GM19395 (cell line): ENCODE measurements at regions not wholly inside any gene's neighbourhood (a gene's known extent, or its start where the extent isn't known, plus 50 kb on each side); places are given as distances from the start of the nearest gene placed in this dataset.
"Not testable (repeated sequence)": the region's sequence is repeated elsewhere in the genome, so short reads cannot be mapped to it uniquely, and the experiment has no call there.

Source experiments
- ATAC-seq: cut with Tn5 transposase; IDR thresholded peaks from one replicate; pipeline ENCODE4 v1.9.1; 2021; ENCODE audit warnings: mild to moderate bottlenecking, moderate library complexity; ENCODE audit not compliant: unreplicated experiment

DNA sequence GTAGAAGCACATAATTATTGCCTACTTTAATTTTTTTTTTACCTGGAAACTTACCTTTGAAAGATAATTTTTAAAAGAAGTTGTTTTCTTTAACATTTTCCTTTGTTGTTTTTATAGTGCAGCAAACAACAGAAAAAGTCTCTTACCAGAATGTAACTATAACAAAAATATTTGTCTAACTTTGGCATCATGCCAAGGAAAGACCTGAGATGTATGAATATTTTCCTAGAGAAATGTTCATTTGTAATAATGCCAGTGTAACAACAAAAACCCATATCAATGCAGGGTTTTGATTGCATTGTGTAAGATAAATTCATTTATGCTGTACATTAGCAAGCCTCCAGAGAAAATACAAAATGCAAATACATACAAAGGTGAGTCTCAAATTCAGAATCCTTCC, 775.7 kb downstream of the SI start:
- no peak for ATAC-seq

DNA sequence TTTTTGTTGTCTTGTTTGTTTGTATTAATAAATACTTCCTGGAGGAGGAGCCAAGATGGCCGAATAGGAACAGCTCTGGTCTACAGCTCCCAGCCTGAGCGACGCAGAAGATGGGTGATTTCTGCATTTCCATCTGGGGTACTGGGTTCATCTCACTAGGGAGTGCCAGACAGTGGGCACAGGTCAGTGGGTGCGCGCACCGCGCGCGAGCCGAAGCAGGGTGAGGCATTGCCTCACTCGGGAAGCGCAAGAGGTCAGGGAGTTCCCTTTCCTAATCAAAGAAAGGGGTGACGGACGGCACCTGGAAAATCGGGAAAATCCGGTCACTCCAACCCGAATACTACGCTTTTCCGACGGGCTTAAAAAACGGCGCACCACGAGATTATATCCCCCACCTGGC, 786.8 kb downstream of the SI start:
- not testable (repeated sequence) for ATAC-seq

DNA sequence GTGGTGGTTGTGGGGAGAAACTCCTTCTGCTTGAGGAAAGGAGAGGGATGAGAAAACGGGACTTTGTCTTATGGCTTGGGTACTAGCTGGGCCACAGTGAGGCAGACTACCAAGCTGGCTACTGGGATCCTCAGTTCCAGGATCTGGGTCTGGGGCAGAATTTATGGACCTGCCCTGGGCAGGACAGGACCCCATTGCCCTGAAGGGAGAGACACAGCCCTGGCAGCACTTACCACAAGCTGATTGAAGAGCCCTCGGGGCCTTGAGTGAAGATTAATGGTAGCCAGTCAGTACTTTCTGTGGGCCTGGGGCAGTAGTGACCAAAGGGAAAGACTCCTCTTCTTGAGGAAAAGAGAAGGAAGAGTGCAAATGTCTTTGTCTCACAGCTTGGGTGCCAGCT, 799.7 kb downstream of the SI start:
- no peak for ATAC-seq

- no peak for ATAC-seq
Measured at GRCh38 chr3:164267053-164267452, 811.2 kb downstream of the SI start.

- no peak for ATAC-seq
Measured at GRCh38 chr3:164250923-164251322, 827.4 kb downstream of the SI start.

GRCh38 chr3:164236851-164237250, 841.4 kb downstream of the SI start:
- ATAC-seq = no peak

DNA sequence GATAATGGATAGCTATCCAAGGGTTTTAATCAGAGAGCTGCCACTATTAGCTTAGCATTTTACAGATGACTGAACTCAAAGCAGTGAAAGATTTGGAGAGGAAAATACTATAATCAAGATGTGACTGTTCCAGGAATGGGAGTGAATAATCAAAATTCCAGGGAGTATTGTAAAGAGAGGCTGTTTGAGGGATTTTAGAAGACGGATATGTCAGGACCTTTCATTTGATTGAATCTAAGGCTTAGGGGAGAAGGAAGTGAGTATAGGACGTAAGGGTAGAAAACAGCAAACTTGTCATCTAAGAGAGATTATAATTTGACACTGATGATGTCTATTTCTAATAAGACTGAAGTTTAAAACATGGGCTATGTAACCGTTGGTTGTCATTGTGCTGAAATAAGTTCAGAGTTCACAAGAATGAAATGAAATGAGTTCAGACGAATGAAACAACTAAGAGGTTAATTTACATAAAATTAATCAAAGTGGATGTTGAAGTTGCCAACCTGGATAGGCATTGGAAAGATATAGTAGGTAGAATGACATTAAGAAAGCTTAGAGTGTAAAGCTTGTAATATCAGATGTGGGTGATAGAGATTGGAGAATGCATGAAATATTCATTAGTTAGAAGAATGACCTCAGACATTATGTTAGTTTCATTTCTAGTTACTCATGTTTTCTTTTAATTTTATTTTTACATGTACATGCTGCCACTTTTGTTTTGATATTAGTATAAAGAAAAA, 842.8 kb downstream of the SI start:
- ATAC-seq = no peak

- ATAC-seq = no peak
Measured at GRCh38 chr3:164233951-164234350, 844.3 kb downstream of the SI start.

- ATAC-seq = no peak
Measured at GRCh38 chr3:164231718-164232117, 846.6 kb downstream of the SI start.

DNA sequence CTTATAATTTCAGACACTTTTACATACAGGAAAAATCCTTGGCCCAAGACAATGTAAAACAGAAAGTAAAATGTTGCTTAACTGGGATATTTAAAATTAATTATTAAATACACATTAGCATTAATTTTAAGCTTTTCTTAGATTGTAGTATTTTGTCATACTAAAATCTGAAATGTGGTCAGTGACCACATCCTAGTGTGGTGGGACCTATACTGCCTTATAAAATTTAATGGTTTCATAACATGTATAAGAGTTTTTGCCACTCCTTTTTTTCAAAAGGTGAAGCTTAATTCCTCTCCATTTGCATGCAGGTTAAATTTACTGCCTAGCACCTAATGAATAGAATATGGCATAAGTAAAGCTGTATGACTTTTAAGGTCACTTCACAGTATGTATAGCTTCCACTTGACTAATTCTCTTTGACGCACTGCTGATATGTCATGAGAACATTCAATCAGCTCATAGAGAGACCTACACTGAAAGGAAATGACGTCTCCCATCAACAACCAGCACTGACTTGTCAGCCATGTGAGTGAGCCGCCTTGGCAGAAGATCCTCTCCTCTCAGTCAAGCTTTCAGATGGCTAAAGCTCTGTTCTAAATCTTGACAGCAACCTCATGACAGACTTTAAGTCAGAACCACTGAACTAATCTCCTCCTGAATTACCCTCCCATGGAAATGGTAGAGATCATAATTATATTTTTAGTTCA, 847.8 kb downstream of the SI start:
- ATAC-seq = no peak

DNA sequence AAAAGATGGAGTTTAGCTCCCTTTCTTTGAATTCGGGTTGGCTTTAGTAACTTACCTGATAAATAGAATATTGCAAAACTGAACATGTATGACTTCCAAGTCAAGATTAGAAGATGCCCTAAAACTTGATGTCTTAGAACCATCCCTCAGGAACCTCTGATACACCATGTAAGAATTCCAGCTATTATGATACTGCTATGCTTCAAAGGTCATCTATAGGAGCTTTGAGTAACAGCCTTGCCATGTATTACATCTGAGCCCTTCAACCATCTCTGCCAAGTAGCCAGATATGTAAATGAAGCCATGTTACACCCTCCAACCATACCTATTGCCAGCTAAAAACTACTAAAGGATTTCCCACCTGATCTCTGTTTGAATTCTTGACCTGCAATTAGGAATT, 854.2 kb downstream of the SI start:
- no peak for ATAC-seq

DNA sequence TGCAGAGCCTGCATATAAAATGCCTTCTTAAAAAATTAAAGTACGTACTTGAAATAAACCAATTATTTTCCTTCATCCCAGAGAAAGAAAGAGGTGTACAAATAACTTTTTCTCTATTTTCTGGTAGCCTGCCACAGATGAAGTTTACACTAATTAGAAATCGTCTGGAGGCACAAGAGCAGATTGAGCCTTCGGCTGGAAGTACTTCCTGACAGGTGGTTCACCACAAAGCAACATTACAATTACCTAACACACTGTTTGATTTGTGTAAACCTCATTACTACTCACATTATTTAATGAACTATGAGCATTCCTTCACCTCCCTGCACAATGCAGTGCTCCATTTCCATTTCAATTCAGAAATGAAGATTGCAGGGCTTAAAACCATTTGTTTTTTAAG, 856.1 kb downstream of the SI start:
- ATAC-seq = no peak

DNA sequence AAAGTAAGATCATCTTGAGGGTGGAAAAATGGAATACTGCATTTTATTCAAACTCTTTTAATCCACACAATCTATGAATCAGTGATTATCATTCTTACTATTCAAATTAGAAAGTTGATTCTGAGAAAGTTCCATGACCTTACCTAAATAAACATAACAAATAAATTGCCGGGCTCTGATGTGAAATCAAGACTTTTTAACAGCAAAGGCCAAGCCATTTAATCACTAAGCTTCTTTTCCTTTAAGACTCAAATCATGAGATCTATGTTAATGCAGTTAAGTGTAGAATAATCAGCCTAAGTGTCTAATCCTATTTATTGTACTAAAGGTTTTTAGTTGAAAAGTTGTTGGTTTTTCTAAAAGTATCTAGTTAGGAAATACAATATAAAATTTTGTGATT, 857.0 kb downstream of the SI start:
- no peak for ATAC-seq

- no peak for ATAC-seq
Measured at GRCh38 chr3:164209363-164209762, 868.9 kb downstream of the SI start.

DNA sequence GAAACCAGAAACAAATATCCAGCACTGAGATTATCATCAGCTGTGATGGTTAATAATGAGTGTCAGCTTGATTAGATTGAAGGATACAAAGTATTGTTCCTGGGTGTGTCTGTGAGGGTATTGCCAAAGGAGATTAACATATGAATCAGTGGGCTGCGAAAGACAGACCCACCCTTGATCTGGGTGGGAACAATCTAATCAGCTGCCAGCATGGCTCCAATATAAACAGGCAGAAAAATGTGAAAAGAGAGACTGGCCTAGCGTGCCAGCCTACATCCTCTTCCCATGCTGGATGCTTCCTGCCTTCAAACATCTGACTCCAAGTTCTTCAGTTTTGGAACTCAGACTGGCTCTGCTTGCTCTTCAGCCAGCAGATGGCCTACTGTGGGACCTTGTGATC, 869.5 kb downstream of the SI start:
- ATAC-seq = no peak

DNA sequence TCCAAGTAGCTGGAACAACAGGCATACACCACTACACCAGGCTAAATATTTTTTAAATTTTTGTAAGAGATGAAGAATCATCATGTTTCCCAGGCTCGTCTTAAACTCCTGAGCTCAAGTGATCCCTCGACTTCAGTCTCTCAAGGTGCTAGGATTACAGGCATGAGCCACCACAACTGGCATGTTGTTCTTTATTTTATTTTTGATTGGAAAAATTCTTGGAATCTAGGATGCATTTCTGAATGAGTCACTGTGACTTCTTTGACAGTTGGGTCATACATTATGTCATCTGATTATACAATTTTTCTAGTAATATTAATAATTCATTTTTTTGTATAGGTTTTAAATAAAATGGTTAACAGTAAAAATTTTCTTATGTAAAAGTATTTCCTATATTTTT, 870.2 kb downstream of the SI start:
- ATAC-seq = no peak

DNA sequence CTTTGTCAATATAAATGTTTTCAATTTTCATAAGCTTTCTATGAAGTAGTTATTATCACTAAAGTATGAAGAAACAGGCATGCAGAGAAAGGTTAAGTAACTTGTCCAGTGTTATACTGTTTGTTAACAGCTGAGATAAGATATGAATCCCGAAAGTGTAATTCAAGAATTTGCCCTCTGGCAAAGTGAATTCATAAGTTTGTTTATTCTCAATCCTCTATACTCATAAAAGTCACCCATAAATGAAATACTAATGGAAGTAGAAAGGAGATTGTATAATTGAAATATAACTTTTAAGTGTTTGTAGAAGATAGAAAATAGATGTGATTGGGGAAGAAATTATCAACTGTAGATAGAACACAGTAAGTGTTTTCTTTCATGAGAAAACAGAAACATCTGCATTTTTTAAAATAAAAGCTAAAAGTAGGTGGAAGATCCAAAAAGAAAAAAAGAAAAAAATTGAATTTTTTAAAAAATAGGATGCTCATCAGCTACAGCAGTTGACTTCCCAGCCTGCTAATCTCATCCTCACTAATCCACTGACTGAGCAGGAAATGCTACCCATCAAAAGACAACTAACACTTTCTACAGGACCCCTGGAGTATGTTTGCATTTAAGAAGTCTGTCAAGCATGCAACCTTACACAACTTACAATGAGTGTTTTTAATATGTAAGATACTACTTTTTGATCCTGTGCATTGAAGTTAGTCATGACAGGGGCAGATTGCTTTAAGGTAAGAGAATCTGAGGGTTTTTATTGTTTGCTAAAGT, 878.1 kb downstream of the SI start:
- ATAC-seq = no peak

- ATAC-seq = no peak
Measured at GRCh38 chr3:164196477-164196876, 881.8 kb downstream of the SI start.

DNA sequence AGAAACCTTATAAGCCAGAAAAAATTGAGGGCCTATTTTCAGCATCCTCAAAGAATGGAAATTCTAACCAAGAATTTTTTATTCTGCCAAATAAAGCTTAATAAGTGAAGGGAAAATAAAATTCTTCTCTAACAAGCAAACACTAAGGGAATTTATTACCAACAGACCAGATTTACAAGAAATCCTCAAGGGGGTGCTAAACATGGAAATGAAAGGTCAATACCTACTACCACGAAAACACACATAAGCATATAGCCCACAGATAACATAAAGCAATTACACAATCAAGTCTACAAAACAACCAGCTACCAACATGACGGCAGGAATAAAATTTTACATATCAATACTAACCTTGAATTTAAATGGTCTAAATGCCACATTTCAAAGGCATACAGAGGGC, 883.5 kb downstream of the SI start:
- ATAC-seq = no peak

GRCh38 chr3:164192974-164193373, 885.3 kb downstream of the SI start:
- ATAC-seq = no peak

DNA sequence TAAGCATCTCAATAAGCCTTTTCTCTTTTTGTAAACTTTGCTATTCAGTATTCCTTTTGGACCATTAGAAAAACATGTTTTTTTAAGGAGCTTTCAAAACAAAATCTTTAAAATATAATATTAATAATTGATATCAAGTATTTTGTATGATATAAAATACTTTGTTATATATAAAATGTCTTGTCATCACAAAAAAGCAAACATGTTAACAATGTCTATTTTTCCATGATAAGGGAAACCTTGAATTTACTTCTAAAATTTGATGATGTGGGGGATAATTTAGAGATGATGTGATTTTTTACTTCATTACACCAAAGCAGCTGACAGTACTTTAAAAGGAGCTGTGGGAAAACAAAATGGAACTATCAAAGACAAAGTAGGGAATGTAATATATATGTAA, 887.7 kb downstream of the SI start:
- ATAC-seq = no peak

DNA sequence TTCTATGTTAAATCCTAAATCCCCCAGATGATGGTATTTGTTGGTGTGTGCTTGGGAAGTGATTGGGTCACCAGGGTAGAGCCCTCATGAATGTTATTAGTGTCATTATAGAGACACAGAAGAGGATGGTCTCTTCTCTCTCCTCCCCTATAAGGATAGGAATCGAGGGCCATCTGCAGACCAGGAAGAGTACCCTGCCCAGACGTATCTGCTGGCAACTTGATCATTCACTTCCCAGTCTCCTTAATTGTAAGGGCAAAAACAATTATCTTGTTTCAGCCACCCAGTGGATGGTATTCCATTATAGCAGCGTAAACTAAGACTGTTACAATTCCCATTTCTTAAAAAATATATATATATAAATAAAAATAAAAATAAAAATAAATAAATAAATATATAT, 892.2 kb downstream of the SI start:
- no peak for ATAC-seq
